Right forelimb (tissue), 1 donor: ENCODE measurements at regions not wholly inside any gene's neighbourhood (a gene's known extent, or its start where the extent isn't known, plus 50 kb on each side); places are given as distances from the start of the nearest gene placed in this dataset.
"Not testable (repeated sequence)": the region's sequence is repeated elsewhere in the genome, so short reads cannot be mapped to it uniquely, and the experiment has no call there.

Source experiments
- DNase-seq: peaks from one replicate; pipeline ENCODE4 v3.0.0-alpha.2; 2018

DNA sequence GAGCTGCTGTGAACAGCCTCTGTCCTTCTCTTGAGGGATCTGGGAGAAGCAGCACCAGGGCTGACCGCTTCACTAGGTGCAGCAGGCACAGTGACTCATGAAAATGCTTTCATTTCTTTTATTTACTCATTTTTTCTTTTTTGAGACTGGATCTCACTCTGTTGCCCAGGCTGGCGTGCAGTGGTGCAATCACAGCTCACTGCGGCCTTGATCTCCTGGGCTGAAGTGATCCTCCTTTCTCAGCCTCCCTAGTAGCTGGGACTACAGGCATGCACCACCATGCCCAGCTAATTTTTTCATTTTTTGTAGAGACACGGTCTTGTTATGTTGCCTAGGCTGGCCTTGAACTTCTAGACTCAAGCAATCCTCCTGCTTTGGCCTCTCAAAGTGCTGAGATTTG, 216.8 kb upstream of the EEF2KMT start:
- no peak for DNase-seq

- DNase-seq: no peak
Observed at GRCh38 chr16:5309946-5310611, 212.5 kb upstream of the EEF2KMT start.

DNA sequence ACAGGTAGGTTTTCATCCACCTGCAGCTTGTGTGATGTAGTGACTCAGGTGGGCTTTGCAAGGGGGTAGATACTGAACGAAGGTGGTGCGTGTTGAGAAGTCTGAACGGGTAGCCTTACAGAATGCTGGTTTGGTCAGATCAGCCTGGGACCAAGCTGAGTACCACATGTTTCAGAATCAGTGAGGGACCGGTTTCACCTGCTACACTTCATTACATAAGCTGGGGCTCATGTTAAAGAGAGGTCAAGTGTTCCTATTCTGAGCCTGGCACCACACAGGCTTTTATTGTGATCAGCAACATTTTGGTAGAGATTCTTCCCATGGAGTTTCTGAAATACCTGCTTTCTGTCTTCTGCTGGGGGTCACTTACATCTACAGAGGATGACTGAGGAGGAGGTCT, 207.4 kb upstream of the EEF2KMT start:
- DNase-seq: no peak

DNA sequence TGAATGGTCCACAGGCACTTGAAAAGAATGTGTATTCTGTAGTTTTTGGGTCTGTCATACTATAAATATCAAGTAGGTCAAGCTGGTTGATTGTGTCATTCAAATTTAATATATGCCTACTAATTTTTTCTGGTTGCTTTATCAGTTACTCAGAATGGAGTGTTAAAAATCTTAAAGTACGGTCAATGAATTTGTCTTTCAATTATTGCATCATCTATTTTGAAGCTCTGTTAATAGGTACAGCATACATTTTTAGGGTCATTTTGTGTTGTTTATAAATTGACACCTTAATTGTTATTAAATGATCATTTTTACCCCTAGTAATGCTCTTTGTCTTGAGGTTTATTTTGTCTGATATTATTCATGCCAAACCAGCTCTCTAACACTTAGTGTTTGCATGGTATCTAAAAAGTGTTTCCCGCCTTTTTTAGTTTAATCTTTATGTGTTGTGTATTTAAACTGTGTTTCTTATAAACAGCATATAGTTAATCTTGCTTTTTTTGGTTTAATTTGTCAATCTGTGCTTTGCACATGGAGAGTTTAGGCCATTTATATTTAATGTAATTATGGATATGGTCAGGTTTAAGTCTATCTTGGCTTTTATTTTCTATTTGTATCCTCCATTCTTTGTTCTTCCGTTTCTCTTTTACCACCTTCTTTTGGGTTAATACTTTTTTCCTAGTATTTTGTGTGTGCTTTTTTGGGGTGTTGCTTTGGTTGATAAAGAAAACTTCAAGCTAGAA, 204.9 kb upstream of the EEF2KMT start:
- DNase-seq: no peak

DNA sequence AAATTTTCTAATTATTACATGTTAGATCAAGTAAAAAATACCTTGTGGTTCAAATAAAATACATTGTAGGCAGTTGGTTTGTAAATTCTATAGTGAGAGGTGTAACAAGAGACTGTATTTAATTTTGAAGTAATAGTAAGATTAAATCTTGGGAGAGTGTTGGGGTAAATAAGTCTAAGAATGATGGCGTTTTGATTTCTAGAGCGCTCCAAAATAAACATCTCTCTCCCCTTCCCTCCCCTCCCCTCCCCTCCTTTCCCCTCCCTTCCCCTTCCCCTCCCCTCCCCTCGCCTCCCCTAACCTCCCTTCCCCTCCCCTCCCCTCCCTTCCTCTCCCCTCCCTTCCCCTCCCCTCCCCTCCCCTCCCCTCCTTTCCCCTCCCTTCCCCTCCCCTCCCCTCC, 200.6 kb upstream of the EEF2KMT start:
- DNase-seq: no peak

DNA sequence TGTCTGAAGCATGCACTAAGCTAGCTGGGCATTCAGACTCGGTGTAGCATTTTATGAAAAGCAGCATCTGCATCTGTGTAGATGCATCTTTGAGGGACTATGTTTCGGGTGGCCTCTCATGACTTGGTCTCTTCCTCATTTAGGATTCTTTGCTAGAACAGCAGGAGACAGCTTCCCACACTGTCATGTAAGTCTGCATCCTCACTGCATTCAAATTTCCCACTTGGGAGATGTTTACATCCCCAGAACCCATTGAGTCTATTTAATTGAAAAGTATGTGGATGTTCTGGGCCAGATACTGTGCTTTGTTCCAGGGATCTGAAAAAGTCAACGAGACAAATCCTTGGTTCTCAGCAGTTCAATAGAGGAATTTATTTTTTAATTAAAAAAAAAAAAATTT, 198.6 kb upstream of the EEF2KMT start:
- DNase-seq: no peak

- not testable (repeated sequence) for DNase-seq
Observed at GRCh38 chr16:5295304-5295703, 197.7 kb upstream of the EEF2KMT start.

GRCh38 chr16:5282152-5282551, 184.6 kb upstream of the EEF2KMT start:
- not testable (repeated sequence) for DNase-seq

GRCh38 chr16:5257462-5257861, 159.9 kb upstream of the EEF2KMT start:
- DNase-seq: no peak

DNA sequence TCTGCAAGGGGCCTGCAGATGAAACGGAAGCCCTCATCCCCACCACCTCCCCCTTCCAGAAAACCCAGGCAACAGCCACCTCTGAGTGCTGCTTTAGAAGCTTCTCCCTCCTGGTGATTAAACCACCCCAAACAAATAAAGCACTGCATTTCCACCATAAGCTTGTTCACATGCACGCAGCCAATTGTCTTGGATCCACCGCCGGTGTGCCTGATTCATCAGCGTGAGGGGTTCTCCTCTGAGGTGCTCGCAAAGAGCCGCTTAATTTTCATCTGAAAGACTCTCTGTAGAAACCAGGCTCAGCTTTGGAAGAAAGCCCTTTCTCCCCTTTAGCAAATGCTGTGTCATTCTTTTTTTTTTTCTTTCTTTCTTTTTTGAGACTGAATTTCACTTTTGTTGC, 155.2 kb upstream of the EEF2KMT start:
- no peak for DNase-seq

- not testable (repeated sequence) for DNase-seq
Observed at GRCh38 chr16:5247403-5247802, 149.8 kb upstream of the EEF2KMT start.

DNA sequence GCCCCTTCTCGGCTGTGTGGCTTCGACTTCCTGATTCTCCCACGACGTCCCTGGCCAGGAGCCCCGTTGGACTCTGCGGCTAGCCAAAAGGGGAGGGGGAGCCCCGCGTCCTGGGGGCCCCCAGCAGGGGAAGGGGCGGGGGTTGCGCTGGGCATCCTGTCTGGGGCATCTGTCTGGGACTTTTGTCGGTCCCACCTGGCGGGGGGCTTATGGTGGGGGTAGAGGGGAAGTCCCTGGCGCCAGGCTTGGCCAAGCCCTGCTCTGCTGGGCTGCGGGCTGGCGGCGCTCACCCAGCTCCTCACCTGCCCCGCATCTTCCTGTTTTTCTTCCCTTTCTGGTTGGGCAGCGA, 142.7 kb upstream of the EEF2KMT start:
- not testable (repeated sequence) for DNase-seq

DNA sequence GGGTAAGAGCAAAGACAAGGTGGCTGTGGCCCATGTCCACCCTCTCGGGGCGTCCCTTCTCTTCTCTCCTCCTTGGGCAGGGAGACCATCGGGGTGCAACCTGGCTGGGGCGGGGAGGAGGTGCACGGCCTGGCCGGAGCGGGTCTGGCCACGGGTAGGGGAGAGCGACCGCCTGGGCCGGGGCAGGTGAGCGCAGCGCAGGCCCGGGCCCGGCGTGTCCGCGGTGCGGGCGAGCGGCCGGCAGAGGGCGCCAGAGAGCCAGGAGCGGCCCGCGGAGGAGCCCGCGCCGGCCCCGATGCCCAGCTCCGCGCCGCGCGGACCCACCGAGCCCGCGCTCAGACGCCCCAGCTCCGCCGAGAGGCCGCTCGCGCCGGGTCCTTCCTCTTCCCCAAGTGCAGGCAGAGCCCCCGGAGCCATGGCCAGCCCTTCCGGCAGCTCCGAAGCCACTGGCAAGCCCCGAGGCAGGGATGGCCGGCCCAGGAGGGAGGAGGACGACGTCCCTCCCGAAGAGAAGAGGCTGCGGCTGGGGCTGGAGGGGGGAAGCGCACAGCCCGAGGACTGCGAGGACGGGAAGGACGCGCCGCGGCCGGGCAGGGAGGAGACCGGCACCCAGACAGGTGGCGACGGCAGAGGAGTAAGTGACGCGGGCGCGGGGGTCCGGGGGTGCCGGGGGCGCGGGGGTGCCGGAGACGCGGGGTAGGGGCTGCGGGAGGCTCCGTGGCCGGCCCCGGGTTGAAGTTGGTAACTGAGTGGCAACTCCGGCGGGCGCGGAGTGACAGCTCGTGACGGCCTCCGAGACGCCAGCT, 142.1 kb upstream of the EEF2KMT start:
- DNase-seq: peak; percentile 54

DNA sequence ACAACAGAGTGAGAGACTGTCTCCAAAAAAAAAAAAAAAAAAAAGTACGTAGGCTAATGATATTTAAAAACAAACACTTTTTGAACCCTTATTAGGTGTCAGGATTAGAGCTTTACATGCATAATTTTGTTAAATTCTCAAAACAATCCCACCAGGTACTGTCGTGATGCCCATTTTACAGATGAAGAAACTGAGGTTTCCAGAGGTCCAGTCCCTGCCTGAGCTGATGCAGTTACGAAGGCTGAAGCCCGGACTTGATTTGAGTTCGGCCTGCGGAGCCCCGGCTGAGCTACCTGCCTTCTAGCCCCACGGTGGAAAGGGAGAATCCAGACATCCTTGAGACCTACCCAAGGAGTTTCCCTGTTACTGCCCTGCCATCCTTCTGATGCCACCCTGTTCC, 137.5 kb upstream of the EEF2KMT start:
- no peak for DNase-seq

DNA sequence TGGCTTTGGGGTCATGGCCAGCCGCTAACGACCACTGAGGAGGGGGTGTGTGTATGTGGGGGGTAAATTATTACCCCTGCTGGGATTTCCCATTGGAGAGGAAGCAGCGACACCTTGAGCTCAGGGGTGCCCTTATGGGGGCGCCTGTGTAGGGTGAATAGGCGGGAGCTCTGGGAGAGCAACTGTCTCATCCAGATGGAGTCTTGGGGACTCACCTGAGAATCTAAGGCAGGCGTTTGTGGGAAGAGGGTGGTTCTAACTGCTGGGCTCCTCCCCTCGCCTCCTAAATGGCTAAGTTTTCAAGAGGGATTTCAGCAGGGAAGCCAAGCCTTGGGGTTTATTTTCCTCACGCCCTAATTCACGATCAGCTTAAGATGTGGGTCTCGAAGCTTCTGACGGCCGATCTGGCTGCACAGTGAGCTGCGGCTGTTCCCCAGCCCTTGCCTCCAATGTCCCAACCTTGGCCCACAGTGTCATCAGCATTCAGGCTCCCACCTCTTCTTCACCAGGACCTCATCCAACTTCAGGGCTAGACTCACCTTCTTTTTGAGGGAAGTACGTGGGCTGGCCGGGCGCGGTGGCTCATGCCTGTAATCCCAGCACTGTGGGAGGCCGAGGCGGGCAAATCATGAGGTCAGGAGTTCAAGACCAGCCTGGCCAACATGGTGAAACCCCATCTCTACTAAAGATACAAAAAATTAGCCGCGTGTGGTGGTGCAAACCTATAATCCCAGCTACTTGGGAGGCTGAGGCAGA, 136.9 kb upstream of the EEF2KMT start:
- DNase-seq: no peak

- DNase-seq: no peak
Observed at GRCh38 chr16:5231246-5231759, 133.7 kb upstream of the EEF2KMT start.

- DNase-seq: no peak
Observed at GRCh38 chr16:5228369-5228768, 130.8 kb upstream of the EEF2KMT start.

DNA sequence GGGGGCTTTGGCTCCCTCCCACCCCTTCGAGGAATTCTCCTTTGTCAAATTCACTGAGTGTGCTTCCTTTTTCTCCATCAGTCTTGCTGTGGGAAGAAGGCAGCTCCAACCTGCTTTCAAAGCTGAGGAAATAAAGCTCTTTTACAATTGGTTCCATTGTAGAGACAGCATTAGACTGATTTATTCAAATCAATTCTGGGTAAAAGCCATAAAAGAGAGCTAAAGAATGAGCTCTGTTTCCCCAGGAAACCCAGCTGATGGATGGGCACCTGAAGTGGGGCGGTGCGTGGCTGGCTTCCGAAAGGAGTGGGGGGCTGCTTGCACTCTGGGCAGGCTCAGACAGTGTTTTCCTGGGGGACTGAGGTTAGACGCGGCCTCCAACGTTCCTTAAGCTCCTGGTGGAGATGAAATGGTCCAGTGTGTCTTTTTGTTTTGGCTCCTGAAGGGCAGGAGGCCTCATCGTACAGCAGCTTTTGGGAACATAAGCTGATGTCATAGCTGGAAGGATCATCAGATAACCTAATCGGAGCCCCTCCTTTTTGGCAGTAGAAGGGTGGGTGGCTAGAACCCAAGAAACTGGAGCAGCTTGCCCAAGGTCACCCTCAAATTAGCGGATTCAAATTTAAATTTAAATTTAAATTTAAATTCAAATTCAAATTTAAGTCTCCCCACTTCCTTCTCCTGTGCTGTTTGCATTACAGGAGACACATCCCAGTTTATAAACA, 128.5 kb upstream of the EEF2KMT start:
- DNase-seq: no peak

DNA sequence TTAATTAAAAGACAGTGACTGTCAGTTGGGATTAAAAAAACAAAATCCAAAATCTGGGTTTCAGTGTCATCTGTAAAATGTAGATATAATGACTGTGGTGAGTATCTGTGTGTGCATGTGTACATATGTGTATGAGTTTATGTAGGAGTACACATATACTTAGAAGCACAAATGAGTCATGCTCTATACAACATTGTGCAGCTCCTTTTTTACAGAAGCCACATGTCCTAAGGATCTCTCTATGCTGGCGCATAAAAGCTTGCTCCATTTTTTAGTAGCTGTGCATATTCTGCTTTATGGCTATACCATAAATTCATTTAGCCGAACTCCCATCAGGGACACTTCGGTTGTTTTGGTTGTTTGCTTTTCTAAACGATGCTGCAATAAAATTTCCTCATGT, 125.2 kb upstream of the EEF2KMT start:
- DNase-seq: no peak

DNA sequence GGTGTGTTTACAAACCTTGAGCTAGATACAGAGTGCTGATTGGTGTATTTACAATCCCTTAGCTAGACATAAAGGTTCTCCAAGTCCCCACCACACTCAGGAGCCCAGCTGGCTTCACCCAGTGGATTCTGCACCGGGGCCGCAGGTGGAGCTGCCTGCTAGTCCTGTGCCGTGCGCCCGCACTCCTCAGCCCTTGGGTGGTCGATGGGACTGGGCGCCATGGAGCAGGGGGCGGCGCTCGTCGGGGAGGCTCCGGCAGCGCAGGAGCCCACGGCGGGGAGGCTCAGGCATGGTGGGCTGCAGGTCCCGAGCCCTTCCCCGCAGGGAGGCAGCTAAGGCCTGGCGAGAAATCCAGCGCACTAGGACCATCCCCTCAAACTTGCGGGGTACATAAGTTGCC, 124.2 kb upstream of the EEF2KMT start:
- not testable (repeated sequence) for DNase-seq

GRCh38 chr16:5220705-5221104, 123.1 kb upstream of the EEF2KMT start:
- DNase-seq: no peak

GRCh38 chr16:5216441-5217080, 119.0 kb upstream of the EEF2KMT start:
- no peak for DNase-seq
